Astrocyte of the spinal cord (primary cell): ENCODE measurements at regions not wholly inside any gene's neighbourhood (a gene's known extent, or its start where the extent isn't known, plus 50 kb on each side); places are given as distances from the start of the nearest gene placed in this dataset.
A peak's percentile ranks its signal among the peaks of the same experiment; 100 is the strongest.

Experiments used
- DNase-seq: peaks from one replicate; pipeline ENCODE4 v3.0.0; 2011; ENCODE audit warnings: low read depth, low spot score
- H3K4me3 ChIP-seq: 2 replicates; pipeline ENCODE4 v1.5.1; 2011; ENCODE audit warnings: low read depth, mild to moderate bottlenecking, low read length, moderate library complexity
- in situ Hi-C: cut with HindIII; loops from 2 replicates; pipeline ENCODE4 v1.10.0; 2017; ENCODE audit warnings: low sequenced_read_pairs
- TF ChIP-seq, protein P1 (sequence below): IDR thresholded peaks from 2 replicates; pipeline ENCODE4 v1.5.1; 2012; ENCODE audit warnings: low read depth, mild to moderate bottlenecking, low read length, inconsistent platforms

DNA sequence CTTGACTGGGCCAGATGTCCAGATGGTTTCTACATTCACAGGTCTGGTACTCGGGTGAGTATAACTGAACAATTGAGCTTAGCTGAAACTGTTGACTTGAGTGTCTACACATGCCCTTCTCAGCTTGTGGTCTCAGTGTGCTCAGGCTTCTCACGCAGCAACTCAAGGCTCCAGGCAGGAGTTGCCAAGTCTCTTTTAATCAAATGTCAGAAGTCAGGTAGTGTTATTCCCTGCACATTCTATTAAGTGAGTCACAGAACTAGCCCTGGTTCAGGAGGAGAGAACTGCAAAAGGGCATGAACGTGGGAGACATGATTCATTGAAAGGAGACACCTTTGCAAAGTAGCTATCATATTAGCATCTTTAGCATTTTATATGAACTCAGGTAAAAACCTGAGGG, 199.3 kb upstream of the ACTBL2 start:
- peak; percentile 55 for DNase-seq

DNA sequence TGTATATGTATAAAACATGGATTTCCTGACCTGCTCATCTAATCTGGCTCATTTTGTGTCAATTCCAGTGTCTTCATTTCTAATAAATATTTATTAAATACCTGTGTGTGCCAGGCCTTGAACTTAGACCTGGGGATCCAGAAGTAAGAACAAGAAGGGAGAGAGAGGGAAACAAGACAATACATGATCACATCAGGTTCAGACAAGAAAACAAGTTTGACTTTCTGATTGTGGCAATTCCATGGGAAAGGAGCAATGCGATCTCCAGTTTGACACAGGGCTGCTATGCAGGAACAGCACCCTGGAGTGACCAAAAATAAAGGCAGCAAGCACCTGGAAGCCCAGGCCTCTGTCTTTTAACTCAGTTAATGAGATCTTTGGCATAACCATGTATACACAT, 198.1 kb upstream of the ACTBL2 start:
- in situ Hi-C loops, result no loop called here
- no peak for DNase-seq
- no peak overlapping the region for H3K4me3 ChIP-seq
- TF ChIP-seq, protein P1, sequence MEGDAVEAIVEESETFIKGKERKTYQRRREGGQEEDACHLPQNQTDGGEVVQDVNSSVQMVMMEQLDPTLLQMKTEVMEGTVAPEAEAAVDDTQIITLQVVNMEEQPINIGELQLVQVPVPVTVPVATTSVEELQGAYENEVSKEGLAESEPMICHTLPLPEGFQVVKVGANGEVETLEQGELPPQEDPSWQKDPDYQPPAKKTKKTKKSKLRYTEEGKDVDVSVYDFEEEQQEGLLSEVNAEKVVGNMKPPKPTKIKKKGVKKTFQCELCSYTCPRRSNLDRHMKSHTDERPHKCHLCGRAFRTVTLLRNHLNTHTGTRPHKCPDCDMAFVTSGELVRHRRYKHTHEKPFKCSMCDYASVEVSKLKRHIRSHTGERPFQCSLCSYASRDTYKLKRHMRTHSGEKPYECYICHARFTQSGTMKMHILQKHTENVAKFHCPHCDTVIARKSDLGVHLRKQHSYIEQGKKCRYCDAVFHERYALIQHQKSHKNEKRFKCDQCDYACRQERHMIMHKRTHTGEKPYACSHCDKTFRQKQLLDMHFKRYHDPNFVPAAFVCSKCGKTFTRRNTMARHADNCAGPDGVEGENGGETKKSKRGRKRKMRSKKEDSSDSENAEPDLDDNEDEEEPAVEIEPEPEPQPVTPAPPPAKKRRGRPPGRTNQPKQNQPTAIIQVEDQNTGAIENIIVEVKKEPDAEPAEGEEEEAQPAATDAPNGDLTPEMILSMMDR, result no peak

More for the DNA sequence above, 199.3 kb upstream of the ACTBL2 start:
- in situ Hi-C loops, result no loop called here
- H3K4me3 ChIP-seq, result no peak overlapping the region
- TF ChIP-seq, protein P1, result no peak

DNA sequence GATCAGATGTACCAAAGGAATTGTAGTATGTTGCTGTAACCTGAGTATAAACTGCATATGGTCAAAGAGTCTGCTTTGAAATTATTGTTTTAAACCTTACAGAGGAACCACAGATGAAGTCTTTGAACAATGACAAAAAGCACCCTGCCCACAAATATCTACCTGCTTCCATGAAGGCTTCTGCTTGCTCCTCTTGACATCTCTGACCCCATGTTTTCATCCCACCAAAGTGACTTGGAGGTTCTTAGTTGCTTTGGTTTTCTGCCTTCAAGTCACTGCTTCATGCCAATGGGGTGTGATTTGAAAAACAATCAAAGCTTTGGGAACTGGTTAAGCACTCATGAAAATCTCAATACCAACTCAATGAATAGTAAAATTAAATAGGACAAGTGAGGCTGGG, 194.6 kb upstream of the ACTBL2 start:
- no peak for DNase-seq
- no peak overlapping the region for H3K4me3 ChIP-seq
- in situ Hi-C loops, result no loop called here
- TF ChIP-seq, protein P1, result no peak

DNA sequence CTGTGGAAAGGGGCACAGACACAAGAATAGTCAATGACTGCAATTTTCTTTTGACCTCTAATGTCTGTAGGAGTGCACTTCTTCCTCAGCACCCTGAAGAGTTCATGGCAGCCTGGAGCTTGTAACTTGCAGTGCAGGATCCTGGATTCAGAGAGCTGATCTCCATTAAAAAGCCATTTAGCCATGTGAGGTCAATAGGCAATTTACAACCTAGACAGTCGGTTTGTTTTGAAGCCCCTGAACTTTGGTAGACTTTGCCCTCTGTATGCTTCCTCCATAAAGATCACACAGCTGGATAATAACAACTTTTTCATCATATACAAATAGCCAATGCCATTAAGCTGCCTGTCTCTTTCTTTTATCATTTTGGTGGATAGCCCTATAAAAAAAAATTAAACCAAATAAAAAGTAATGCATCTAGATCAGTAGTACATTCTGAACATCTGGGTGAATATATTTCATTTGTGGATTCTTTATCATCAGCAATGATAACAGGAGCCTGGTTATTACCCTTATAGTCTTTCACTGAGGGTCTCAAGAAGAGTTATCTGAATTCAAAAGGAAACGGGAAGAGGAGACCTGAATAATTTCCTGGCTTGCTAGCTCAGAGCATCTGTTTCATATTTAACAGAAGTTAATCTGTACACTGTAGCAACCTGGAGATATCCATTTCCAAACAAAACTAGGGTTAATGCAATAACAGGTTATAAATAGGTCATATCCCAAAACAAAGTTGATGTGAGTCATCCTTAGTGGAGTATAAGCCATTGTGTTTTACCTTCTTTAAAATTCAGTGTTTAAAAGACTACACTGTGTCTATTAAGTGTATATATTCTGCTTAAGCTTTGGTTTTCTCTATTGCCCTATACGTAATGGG, 193.8 kb upstream of the ACTBL2 start:
- peak; percentile 26 for DNase-seq
- H3K4me3 ChIP-seq, result no peak overlapping the region
- in situ Hi-C loops, result no loop called here
- TF ChIP-seq, protein P1, result no peak

DNA sequence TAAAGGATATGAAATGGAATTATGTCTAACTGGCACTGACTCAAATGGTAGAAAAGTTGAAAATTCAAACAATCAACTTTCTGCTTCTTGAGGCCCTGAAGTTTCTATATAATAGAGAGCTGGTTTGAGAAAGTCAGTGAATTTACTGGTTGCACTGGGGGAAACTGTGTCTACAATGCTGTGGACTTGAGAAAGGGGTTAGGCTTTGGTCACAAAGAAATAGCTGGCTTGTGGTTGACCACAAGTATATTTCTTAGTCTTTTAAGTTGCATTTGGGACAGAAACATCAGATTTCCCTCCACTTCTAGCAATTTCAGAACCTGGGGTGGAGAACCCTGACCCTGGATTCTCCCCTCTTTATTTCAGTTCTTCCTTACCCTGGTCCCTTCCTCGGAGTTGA, 192.6 kb upstream of the ACTBL2 start:
- TF ChIP-seq, protein P1, result no peak
- in situ Hi-C loops, result no loop called here
- DNase-seq, result peak; percentile 62
- no peak overlapping the region for H3K4me3 ChIP-seq

DNA sequence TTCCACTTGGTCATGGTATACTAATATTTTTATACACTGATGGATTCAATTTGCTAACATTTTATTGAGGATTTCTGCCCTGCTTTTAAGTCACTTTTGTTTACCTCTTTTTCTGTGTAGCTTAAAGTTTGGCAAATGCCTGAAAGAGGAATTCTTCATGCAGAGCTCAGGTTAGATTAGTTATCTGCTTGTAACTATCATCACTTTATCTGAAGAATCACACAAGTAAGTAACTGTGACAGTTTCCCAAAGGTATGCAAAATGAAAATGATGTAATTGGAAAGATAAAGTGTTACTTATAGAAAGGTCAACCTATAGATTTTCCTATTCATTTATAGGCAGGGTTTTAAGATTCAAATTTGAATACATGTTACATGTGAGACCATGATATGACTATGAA, 188.8 kb upstream of the ACTBL2 start:
- TF ChIP-seq, protein P1, result no peak
- DNase-seq, result no peak
- H3K4me3 ChIP-seq, result no peak overlapping the region
- in situ Hi-C loops, result no loop called here
